Right lobe of liver (tissue), 6 donors: ENCODE measurements at regions not wholly inside any gene's neighbourhood (a gene's known extent, or its start where the extent isn't known, plus 50 kb on each side); places are given as distances from the start of the nearest gene placed in this dataset.

Experiments
- ATAC-seq, 4 donors: fragments of 200-7000 bp; cut with Tn5 transposase; one replicate each; pipeline ENCODE4 v1.9.1; 2020; ENCODE audit warnings: mild to moderate bottlenecking in 4 of 4, moderate library complexity in 4 of 4
- DNase-seq, 3 donors: peaks; one replicate each; pipeline ENCODE4 v3.0.0-alpha.2; 2020
- H3K27ac ChIP-seq, 3 donors: fragments of 200-600 bp; one replicate each; pipeline ENCODE4 v1.8.0; 2022
- H3K27me3 ChIP-seq, 2 donors: fragments of 200-600 bp; one replicate each; pipeline ENCODE4 v1.8.0; 2022
- H3K36me3 ChIP-seq, 4 donors: fragments of 200-600 bp; sonication (generic) in 1 of 4; one replicate each; pipeline versions ENCODE4 v1.5.1 to v1.8.0; 2017 to 2022; ENCODE audit warnings: control low read depth in 1 of 4
- H3K4me1 ChIP-seq, 4 donors: fragments of 200-600 bp; sonication (generic) in 1 of 4; one replicate each; pipeline versions ENCODE4 v1.5.1 to v1.8.0; 2017 to 2022; ENCODE audit warnings: control low read depth in 1 of 4
- H3K4me3 ChIP-seq, 3 donors: fragments of 200-600 bp; one replicate each; pipeline ENCODE4 v1.8.0; 2022
- H3K9me3 ChIP-seq, 4 donors: fragments of 200-600 bp; sonication (generic) in 1 of 4; one replicate each; pipeline versions ENCODE4 v1.5.1 to v1.8.0; 2017 to 2022; ENCODE audit warnings: control low read depth in 1 of 4
- CTCF ChIP-seq, 4 donors: fragments of 200-600 bp in 3 of 4; fragments of 450-650 bp in 1 of 4; IDR thresholded peaks; one replicate each; pipeline versions ENCODE4 v1.5.1 to v1.8.0; 2016 to 2022; ENCODE audit warnings: antibody characterized with exemption in 4 of 4, mild to moderate bottlenecking in 2 of 4
- POLR2A ChIP-seq: fragments of 450-650 bp; IDR thresholded peaks from one replicate; pipeline ENCODE4 v1.6.1; 2017; ENCODE audit warnings: antibody characterized with exemption, mild to moderate bottlenecking
- WGBS: methylation state at CpG from one replicate; pipeline ENCODE4 v1.1.6; 2018; ENCODE audit warnings: low coverage, low lambda C conversion rate; ENCODE audit not compliant: insufficient coverage; ENCODE audit errors: missing lambda C conversion rate; 5-methylcytosine and 5-hydroxymethylcytosine counted together
- intact Hi-C, 2 donors: fragments of 100-400 bp; cut with DNase I; formaldehyde crosslinking; loops; one replicate each; pipeline versions ENCODE4 v1.11.2 to v1.14.1; 2022
- donor health status: DM: no; HTN: yes; CAD: no.
- donor health status: DM: no; HTN: no; CAD: no.
- donor health status: DM: no; HTN: no; CAD: no.
- donor health status: DM: no; HTN: yes; CAD: no.
- donor health status: DM: no; HTN: yes; CAD: no.

GRCh38 chr16:9151597-9151996 lies 60.2 kb downstream of the HAPSTR1 start:
- H3K4me3 ChIP-seq, result no peak overlapping the region
- H3K9me3 ChIP-seq, result no peaks in the 10 kb centered on the region
- no peaks in the 10 kb centered on the region for H3K27me3 ChIP-seq
- no peak overlapping the region for H3K27ac ChIP-seq
- intact Hi-C loops, result no loop called here
- ATAC-seq (no peak), DNase-seq (no peak)
- H3K36me3 ChIP-seq, result no peaks in the 10 kb centered on the region
- no peak for TF ChIP-seq POLR2A
- TF ChIP-seq CTCF (IDR thresholded peaks at IDR 0.05), result no peak
- no peaks in the 10 kb centered on the region for H3K4me1 ChIP-seq
- WGBS, result 70% methylated on average over 5 of the region's 5 CpGs

GRCh38 chr16:9152649-9153501 lies 61.4 kb downstream of the HAPSTR1 start:
- intact Hi-C loops, result no loop called here
- Histone ChIP-seq H3K4me1 (no peaks in the 10 kb centered on the region), H3K27me3 (no peaks in the 10 kb centered on the region), H3K9me3 (no peaks in the 10 kb centered on the region), H3K36me3 (no peaks in the 10 kb centered on the region), H3K4me3 (no peak overlapping the region), H3K27ac (no peak overlapping the region)
- 66% methylated on average over 14 of the region's 19 CpGs for WGBS
- DNase-seq (no peak), ATAC-seq (peak in 1 of 4 donors; percentile 43)
- TF ChIP-seq POLR2A (no peak), CTCF (IDR thresholded peaks at IDR 0.05) (no peak)

- ATAC-seq (no peak), DNase-seq (no peak)
- WGBS, result 69% methylated on average over 4 of the region's 4 CpGs
- Histone ChIP-seq H3K4me1 (no peaks in the 10 kb centered on the region), H3K4me3 (no peak overlapping the region), H3K36me3 (no peaks in the 10 kb centered on the region), H3K27me3 (no peaks in the 10 kb centered on the region), H3K9me3 (no peaks in the 10 kb centered on the region), H3K27ac (no peak overlapping the region)
- intact Hi-C loops, result no loop called here
- no peak for TF ChIP-seq POLR2A
- no peak for TF ChIP-seq CTCF (IDR thresholded peaks at IDR 0.05)
These were observed 62.0 kb downstream of the HAPSTR1 start for GRCh38 chr16:9153502-9153864.

- ATAC-seq (no peak), DNase-seq (no peak)
- Histone ChIP-seq H3K36me3 (no peaks in the 10 kb centered on the region), H3K4me1 (no peaks in the 10 kb centered on the region), H3K27me3 (no peaks in the 10 kb centered on the region), H3K9me3 (no peaks in the 10 kb centered on the region), H3K4me3 (no peak overlapping the region), H3K27ac (no peak overlapping the region)
- intact Hi-C loops, result no loop called here
- 53% methylated on average over 13 of the region's 30 CpGs for WGBS
- TF ChIP-seq CTCF (IDR thresholded peaks at IDR 0.05) (no peak), POLR2A (no peak)
These were observed 63.3 kb downstream of the HAPSTR1 start for GRCh38 chr16:9154567-9155410.
